SK-N-SH treated with all-trans-retinoic acid at 6 μM for 48 hours (cell line): ENCODE measurements at regions not wholly inside any gene's neighbourhood (a gene's known extent, or its start where the extent isn't known, plus 50 kb on each side); places are given as distances from the start of the nearest gene placed in this dataset.

Source experiments
- ATAC-seq: fragments of 200-7000 bp; cut with Tn5 transposase; 3 replicates; pipeline ENCODE4 v1.9.1; 2020; ENCODE audit warnings: mild to moderate bottlenecking, moderate library complexity
- ARNTL ChIP-seq: fragments of 450-650 bp; formaldehyde crosslinking; IDR thresholded peaks from 2 replicates; pipeline ENCODE4 v1.5.0; 2020; ENCODE audit warnings: low read depth, mild to moderate bottlenecking, moderate library complexity, borderline replicate concordance
- BACH2 ChIP-seq: fragments of 250-450 bp; sonication (Bioruptor Pico); IDR thresholded peaks from 2 replicates; pipeline ENCODE4 v1.9.0; 2021; ENCODE audit warnings: mild to moderate bottlenecking, borderline replicate concordance
- CREB5 ChIP-seq: fragments of 250-450 bp; sonication (Bioruptor Pico); IDR thresholded peaks from 2 replicates; pipeline ENCODE4 v1.5.1; 2020; ENCODE audit warnings: low read depth, mild to moderate bottlenecking, moderate library complexity
- CSDC2 ChIP-seq: fragments of 250-450 bp; sonication (Bioruptor Pico); IDR thresholded peaks from 2 replicates; pipeline ENCODE4 v1.5.0; 2020; ENCODE audit warnings: mild to moderate bottlenecking, moderate library complexity
- CSRNP3 ChIP-seq: fragments of 250-450 bp; sonication (Bioruptor Pico); IDR thresholded peaks from 2 replicates; pipeline ENCODE4 v1.5.1; 2021; ENCODE audit warnings: mild to moderate bottlenecking, moderate library complexity
- ESRRG ChIP-seq: fragments of 250-450 bp; sonication (Bioruptor Pico); IDR thresholded peaks from 2 replicates; pipeline ENCODE4 v1.6.1; 2021; ENCODE audit warnings: mild to moderate bottlenecking
- GLIS3 ChIP-seq: fragments of 250-450 bp; sonication (Bioruptor Pico); IDR thresholded peaks from 2 replicates; pipeline ENCODE4 v1.5.0; 2020; ENCODE audit warnings: mild to moderate bottlenecking, moderate library complexity
- OSR1 ChIP-seq: fragments of 250-450 bp; sonication (Bioruptor Pico); IDR thresholded peaks from 2 replicates; pipeline ENCODE4 v1.8.0; 2022; ENCODE audit warnings: moderate library complexity, mild to moderate bottlenecking, inconsistent platforms
- POU6F1 ChIP-seq: fragments of 250-450 bp; sonication (Bioruptor Pico); IDR thresholded peaks from 2 replicates; pipeline ENCODE4 v1.8.0; 2021; ENCODE audit warnings: low read depth, mild to moderate bottlenecking, moderate library complexity, borderline replicate concordance
- PPARA ChIP-seq: fragments of 250-450 bp; sonication (Bioruptor Pico); IDR thresholded peaks from 2 replicates; pipeline ENCODE4 v1.5.0; 2020; ENCODE audit warnings: mild to moderate bottlenecking, borderline replicate concordance
- RARB ChIP-seq: fragments of 250-450 bp; sonication (Bioruptor Pico); IDR thresholded peaks from 2 replicates; pipeline ENCODE4 v1.8.0; 2021; ENCODE audit warnings: mild to moderate bottlenecking, moderate library complexity
- SNAI2 ChIP-seq: fragments of 250-450 bp; sonication (Bioruptor Pico); IDR thresholded peaks from 2 replicates; pipeline ENCODE4 v1.5.0; 2020; ENCODE audit warnings: mild to moderate bottlenecking, moderate library complexity
- TCF4 ChIP-seq: fragments of 250-450 bp; sonication (Bioruptor Pico); IDR thresholded peaks from 2 replicates; pipeline ENCODE4 v1.8.0; 2021; ENCODE audit warnings: mild to moderate bottlenecking, moderate library complexity, borderline replicate concordance
- TOX ChIP-seq: fragments of 250-450 bp; sonication (Bioruptor Pico); IDR thresholded peaks from 2 replicates; pipeline ENCODE4 v1.8.0; 2021; ENCODE audit warnings: mild to moderate bottlenecking, moderate library complexity, borderline replicate concordance
- TSHZ2 ChIP-seq: fragments of 250-450 bp; sonication (Bioruptor Pico); IDR thresholded peaks from 2 replicates; pipeline ENCODE4 v1.5.0; 2020; ENCODE audit warnings: mild to moderate bottlenecking, moderate library complexity
- ZC3H10 ChIP-seq: fragments of 250-450 bp; sonication (Bioruptor Pico); IDR thresholded peaks from 2 replicates; pipeline ENCODE4 v1.5.1; 2021; ENCODE audit warnings: mild to moderate bottlenecking, moderate library complexity
- ZFP3 ChIP-seq: fragments of 250-450 bp; sonication (Bioruptor Pico); IDR thresholded peaks from 2 replicates; pipeline ENCODE4 v1.5.0; 2020; ENCODE audit warnings: mild to moderate bottlenecking, moderate library complexity
- ZFP30 ChIP-seq: fragments of 450-650 bp; formaldehyde crosslinking; IDR thresholded peaks from 2 replicates; pipeline ENCODE4 v1.5.0; 2022; ENCODE audit warnings: mild to moderate bottlenecking, moderate library complexity
- ZNF565 ChIP-seq: fragments of 450-650 bp; formaldehyde crosslinking; conservative IDR thresholded peaks from 2 replicates; pipeline ENCODE4 v1.5.0; 2020; ENCODE audit warnings: low read depth, mild to moderate bottlenecking, moderate library complexity
- ZNF70 ChIP-seq: fragments of 450-650 bp; formaldehyde crosslinking; IDR thresholded peaks from 2 replicates; pipeline ENCODE4 v1.5.0; 2020; ENCODE audit warnings: mild to moderate bottlenecking, moderate library complexity
- ZNF8 ChIP-seq: fragments of 450-650 bp; formaldehyde crosslinking; IDR thresholded peaks from 2 replicates; pipeline ENCODE4 v1.5.0; 2020; ENCODE audit warnings: mild to moderate bottlenecking, moderate library complexity

GRCh38 chr10:21034241-21034640 lies 137.1 kb upstream of the NEBL start:
- ATAC-seq, result no peak
- TF ChIP-seq CREB5 (CRISPR knock-in tag) (no peak), SNAI2 (CRISPR knock-in tag) (no peak), ZNF8 (no peak)

- no peak for ATAC-seq
Measured at GRCh38 chr10:21032587-21033319, 135.6 kb upstream of the NEBL start.

GRCh38 chr10:21031232-21031795 lies 134.2 kb upstream of the NEBL start:
- ATAC-seq, result no peak
- no peak for TF ChIP-seq ARNTL (CRISPR knock-in tag)

More at GRCh38 chr10:21032587-21033319, 135.6 kb upstream of the NEBL start:
- no peak for TF ChIP-seq ZFP30 (CRISPR knock-in tag)
- TF ChIP-seq OSR1 (CRISPR knock-in tag), result no peak
- TF ChIP-seq POU6F1 (CRISPR knock-in tag), result no peak
- no peak for TF ChIP-seq TSHZ2 (CRISPR knock-in tag)
- no peak for TF ChIP-seq ESRRG (CRISPR knock-in tag)
- TF ChIP-seq ZNF8, result no peak
- no peak for TF ChIP-seq RARB
- TF ChIP-seq ZFP3 (CRISPR knock-in tag), result no peak
- TF ChIP-seq GLIS3, result no peak
- no peak for TF ChIP-seq PPARA (CRISPR knock-in tag)
- TF ChIP-seq CREB5 (CRISPR knock-in tag), result no peak

GRCh38 chr10:21030091-21030490 lies 133.0 kb upstream of the NEBL start:
- ATAC-seq, result no peak
- TF ChIP-seq ZC3H10 (CRISPR knock-in tag) (no peak), ZNF70 (CRISPR knock-in tag) (no peak), ZFP3 (CRISPR knock-in tag) (no peak), PPARA (CRISPR knock-in tag) (no peak), CSRNP3 (CRISPR knock-in tag) (no peak), SNAI2 (CRISPR knock-in tag) (no peak), CSDC2 (CRISPR knock-in tag) (no peak), GLIS3 (no peak), TCF4 (no peak), ESRRG (CRISPR knock-in tag) (no peak), CREB5 (CRISPR knock-in tag) (no peak), TOX (CRISPR knock-in tag) (no peak), OSR1 (CRISPR knock-in tag) (no peak), ZNF565 (CRISPR knock-in tag) (no peak), BACH2 (CRISPR knock-in tag) (no peak), ARNTL (CRISPR knock-in tag) (no peak)
